GM21825 (cell line): ENCODE measurements at regions not wholly inside any gene's neighbourhood (a gene's known extent, or its start where the extent isn't known, plus 50 kb on each side); places are given as distances from the start of the nearest gene placed in this dataset.

ENCODE experiments used
- ATAC-seq: cut with Tn5 transposase; IDR thresholded peaks from one replicate; pipeline ENCODE4 v1.9.1; 2021; ENCODE audit warnings: mild to moderate bottlenecking, moderate library complexity; ENCODE audit not compliant: unreplicated experiment

- ATAC-seq = no peak
Observed at GRCh38 chr5:143730112-143730801, 81.7 kb upstream of the HMHB1 start.

- no peak for ATAC-seq
Observed at GRCh38 chr5:143729334-143729946, 82.5 kb upstream of the HMHB1 start.

GRCh38 chr5:143723159-143723558, 88.8 kb upstream of the HMHB1 start:
- no peak for ATAC-seq

GRCh38 chr5:143721925-143722324, 90.0 kb upstream of the HMHB1 start:
- no peak for ATAC-seq

GRCh38 chr5:143720689-143721088, 91.3 kb upstream of the HMHB1 start:
- ATAC-seq = no peak

GRCh38 chr5:143717400-143717799, 94.6 kb upstream of the HMHB1 start:
- ATAC-seq = no peak

GRCh38 chr5:143716881-143717280, 95.1 kb upstream of the HMHB1 start:
- ATAC-seq = no peak

GRCh38 chr5:143715616-143716015, 96.3 kb upstream of the HMHB1 start:
- no peak for ATAC-seq

GRCh38 chr5:143714629-143715028, 97.3 kb upstream of the HMHB1 start:
- no peak for ATAC-seq

GRCh38 chr5:143713047-143714003, 98.6 kb upstream of the HMHB1 start:
- ATAC-seq = no peak

GRCh38 chr5:143708672-143709071, 103.3 kb upstream of the HMHB1 start:
- ATAC-seq = no peak

- ATAC-seq = no peak
Observed at GRCh38 chr5:143707806-143708205, 104.2 kb upstream of the HMHB1 start.

- ATAC-seq = no peak
Observed at GRCh38 chr5:143705381-143705780, 106.6 kb upstream of the HMHB1 start.

- ATAC-seq = no peak
Observed at GRCh38 chr5:143703659-143704058, 108.3 kb upstream of the HMHB1 start.

GRCh38 chr5:143701493-143701892, 110.5 kb upstream of the HMHB1 start:
- ATAC-seq = no peak

- no peak for ATAC-seq
Observed at GRCh38 chr5:143700994-143701393, 111.0 kb upstream of the HMHB1 start.

GRCh38 chr5:143699121-143699520, 112.8 kb upstream of the HMHB1 start:
- no peak for ATAC-seq

- no peak for ATAC-seq
Observed at GRCh38 chr5:143698574-143698973, 113.4 kb upstream of the HMHB1 start.

- ATAC-seq = no peak
Observed at GRCh38 chr5:143696921-143697320, 115.0 kb upstream of the HMHB1 start.

GRCh38 chr5:143695941-143696340, 116.0 kb upstream of the HMHB1 start:
- no peak for ATAC-seq

GRCh38 chr5:143695244-143695864, 116.6 kb upstream of the HMHB1 start:
- no peak for ATAC-seq
